Endothelial cell of umbilical vein (primary cell): ENCODE measurements at regions not wholly inside any gene's neighbourhood (a gene's known extent, or its start where the extent isn't known, plus 50 kb on each side); places are given as distances from the start of the nearest gene placed in this dataset.

Experiments used
- BruUV-seq: library from RNA; stranded (reverse); fragments of 400-500 nt; replicated peaks from 2 replicates; lab custom pipeline; 2021; lab: Mats Ljungman, UMichigan
- CTCF ChIA-PET: fragments of 300-600, 350-600 bp; sonication (Branson Sonifier 250); formaldehyde crosslinking; loops from one replicate; lab custom pipeline; 2021; ENCODE audit warnings: antibody characterized with exemption, inconsistent platforms; lab: Charles Lee
- POLR2A ChIA-PET: fragments of 300-600, 350-600 bp; sonication (Branson Sonifier 250); formaldehyde crosslinking; loops from one replicate; lab custom pipeline; 2021; ENCODE audit warnings: antibody characterized with exemption, inconsistent platforms; lab: Charles Lee
- DNase-seq: peaks from one replicate; pipeline ENCODE4 v3.0.0-alpha.2; 2011; ENCODE audit warnings: low read depth, low spot score
- FAIRE-seq: peaks from 2 replicates; lab custom pipeline; 2011; peaks lifted over from hg19 to GRCh38; lab: Jason Lieb, UNC
- H2AFZ ChIP-seq: 2 replicates; pipeline ENCODE4 v1.6.0; 2012; ENCODE audit warnings: low read depth, low read length, control low read depth, inconsistent platforms
- H3K27ac ChIP-seq: 2 replicates; pipeline ENCODE4 v1.5.1; 2011; ENCODE audit warnings: low read depth, mild to moderate bottlenecking, control low read depth, low read length, moderate library complexity; ENCODE audit not compliant: insufficient read depth
- H3K27me3 ChIP-seq, 2 experiments: 2 replicates each; pipeline versions ENCODE4 v1.6.0 to v1.6.1; 2011; ENCODE audit warnings: low read length in 2 of 2, mixed read lengths in 1 of 2; ENCODE audit not compliant: control insufficient read depth in 2 of 2, insufficient read depth in 2 of 2
- H3K36me3 ChIP-seq, 2 experiments: 2 replicates in 1 of 2; 3 replicates in 1 of 2; pipeline ENCODE4 v1.5.1; 2011; ENCODE audit warnings: low read length in 2 of 2, mild to moderate bottlenecking in 1 of 2, moderate library complexity in 1 of 2; ENCODE audit not compliant: control insufficient read depth in 2 of 2, insufficient read depth in 2 of 2; ENCODE audit errors: extremely low read depth in 1 of 2
- H3K4me1 ChIP-seq: 3 replicates; pipeline ENCODE4 v1.5.1; 2011; ENCODE audit warnings: mild to moderate bottlenecking, low read length; ENCODE audit not compliant: control insufficient read depth, insufficient read depth; ENCODE audit errors: extremely low read depth
- H3K4me2 ChIP-seq: 2 replicates; pipeline ENCODE4 v1.6.1; 2011; ENCODE audit warnings: low read length, control low read depth, mixed read lengths; ENCODE audit not compliant: insufficient read depth
- H3K4me3 ChIP-seq, 3 experiments: fragments of 200-600 bp in 1 of 3; sonication (generic), shearing (Covaris generic) in 1 of 3; replicated peaks in 1 of 3; 2 replicates each; pipeline ENCODE4 v1.5.1; 2011 to 2016; ENCODE audit warnings: control low read depth in 3 of 3, low read length in 3 of 3, mild to moderate bottlenecking in 2 of 3, inconsistent platforms in 1 of 3, low read depth in 1 of 3, moderate library complexity in 1 of 3; ENCODE audit not compliant: insufficient read depth in 1 of 3
- H3K79me2 ChIP-seq: 2 replicates; pipeline ENCODE4 v1.6.0; 2012; ENCODE audit warnings: low read length, inconsistent platforms; ENCODE audit not compliant: control insufficient read depth, insufficient read depth
- H3K9ac ChIP-seq: replicated peaks from 2 replicates; pipeline ENCODE3; 2011; ENCODE audit warnings: low read length, control low read depth; ENCODE audit not compliant: insufficient read depth; ENCODE audit errors: extremely low read depth
- H3K9me1 ChIP-seq: replicated peaks from 3 replicates; pipeline ENCODE4 v1.6.0; 2011; ENCODE audit warnings: mild to moderate bottlenecking, low read length; ENCODE audit not compliant: control insufficient read depth, insufficient read depth; ENCODE audit errors: extremely low read depth
- H3K9me3 ChIP-seq: replicated peaks from 2 replicates; pipeline ENCODE4 v1.5.1; 2012; ENCODE audit warnings: low read length, inconsistent platforms; ENCODE audit not compliant: control insufficient read depth, insufficient read depth
- H4K20me1 ChIP-seq: replicated peaks from 2 replicates; pipeline ENCODE3; 2011; ENCODE audit warnings: mild to moderate bottlenecking, low read length; ENCODE audit not compliant: control insufficient read depth, insufficient read depth; ENCODE audit errors: extremely low read depth
- CTCF ChIP-seq, 2 donors: IDR thresholded peaks; 1 replicate in 1 of 2; 2 replicates in 1 of 2; pipeline ENCODE4 v1.5.1; 2011; ENCODE audit warnings: low read length in 2 of 2, mild to moderate bottlenecking in 2 of 2, moderate library complexity in 2 of 2, control low read depth in 1 of 2, inconsistent platforms in 1 of 2, low read depth in 1 of 2; ENCODE audit not compliant: insufficient read depth in 1 of 2; ENCODE audit errors: extremely low read depth in 1 of 2
- EZH2 ChIP-seq: IDR thresholded peaks from 2 replicates; pipeline ENCODE4 v1.6.1; 2012; ENCODE audit warnings: borderline replicate concordance, low read depth, mild to moderate bottlenecking, moderate library complexity, low read length, inconsistent platforms; ENCODE audit not compliant: severe bottlenecking
- FOS ChIP-seq: IDR thresholded peaks from 2 replicates; pipeline ENCODE4 v1.6.1; 2011; ENCODE audit warnings: mild to moderate bottlenecking, low read length, moderate library complexity, borderline replicate concordance; ENCODE audit not compliant: insufficient read depth
- JUN ChIP-seq: IDR thresholded peaks from 2 replicates; pipeline ENCODE4 v1.6.1; 2011; ENCODE audit warnings: borderline replicate concordance, low read depth; ENCODE audit not compliant: insufficient read length, insufficient read depth
- MAX ChIP-seq: IDR thresholded peaks from 2 replicates; pipeline ENCODE4 v1.6.1; 2011; ENCODE audit not compliant: insufficient read depth, insufficient read length
- POLR2AphosphoS5 ChIP-seq: IDR thresholded peaks from 2 replicates; pipeline ENCODE4 v1.6.1; 2012; ENCODE audit warnings: low read depth, mild to moderate bottlenecking, control low read depth, low read length, moderate library complexity; ENCODE audit not compliant: insufficient read depth
- dilution Hi-C: fragments of 300-500 bp; cut with MboI; formaldehyde crosslinking; loops from one replicate; pipeline ENCODE4 v1.15.0; 2019; ENCODE audit warnings: low sequenced_read_pairs; ENCODE audit not compliant: extremely low pct_ligation_motif_present
- intact Hi-C: fragments of 100-400 bp; cut with micrococcal nuclease; formaldehyde crosslinking; loops from one replicate; pipeline ENCODE4 v1.10.0; 2022

GRCh38 chr3:117407317-117407716 lies 697.7 kb downstream of the TUSC7 start:
- Histone ChIP-seq H3K27me3 (no peaks in the 10 kb centered on the region), H2AFZ (no peak overlapping the region), H3K36me3 (no peaks in the 10 kb centered on the region), H3K79me2 (no peaks in the 10 kb centered on the region), H4K20me1 (no peaks in the 10 kb centered on the region), H3K9ac (no peak overlapping the region), H3K4me2 (no peak overlapping the region), H3K4me3 (no peak overlapping the region), H3K4me1 (no peaks in the 10 kb centered on the region), H3K9me1 (peaks cover 2% of the 10 kb centered on the region), H3K27ac (no peak overlapping the region), H3K9me3 (no peaks in the 10 kb centered on the region)
- FAIRE-seq (peak; percentile 12), DNase-seq (peak; percentile 40)
- dilution Hi-C loops, result no loop called here
- POLR2A ChIA-PET, result no interaction called here
- intact Hi-C loops, result loop anchor here (1.0 to 10.0 kb wide), 2 partner anchors 312 to 587 kb away; no protein-coding TSS in a partner anchor
- CTCF ChIA-PET, result interaction anchor here (0.6 to 1.6 kb wide), 18 partner anchors 9 to 1529 kb away, joined by 3 to 7 read pairs (median 4); no protein-coding TSS in a partner anchor
- BruUV-seq, result no TSS peak
- TF ChIP-seq MAX (no peak), EZH2 (no peak), CTCF (IDR thresholded peaks at IDR 0.05; ENCODE audit: extremely low read depth in 1 of 2, insufficient read depth in 1 of 2, low read depth in 1 of 2, low read length in 2 of 2) (peak; percentile 15 to 40), FOS (no peak)

- Histone ChIP-seq H3K9me1 (peaks cover 2% of the 10 kb centered on the region), H3K4me3 (no peak overlapping the region), H3K79me2 (no peaks in the 10 kb centered on the region), H2AFZ (no peak overlapping the region), H3K9me3 (no peaks in the 10 kb centered on the region), H3K27me3 (no peaks in the 10 kb centered on the region), H3K27ac (no peak overlapping the region), H3K4me1 (no peaks in the 10 kb centered on the region), H4K20me1 (no peaks in the 10 kb centered on the region), H3K9ac (no peak overlapping the region), H3K36me3 (no peaks in the 10 kb centered on the region), H3K4me2 (no peak overlapping the region)
- dilution Hi-C loops (no loop called here), intact Hi-C loops (loop anchor here (10.0 kb wide), 1 partner anchor 586 kb away; no protein-coding TSS in a partner anchor)
- CTCF ChIA-PET, result no interaction called here
- BruUV-seq, result no TSS peak
- TF ChIP-seq POLR2AphosphoS5 (no peak), CTCF (IDR thresholded peaks at IDR 0.05; ENCODE audit: extremely low read depth in 1 of 2, insufficient read depth in 1 of 2, low read depth in 1 of 2, low read length in 2 of 2) (no peak), EZH2 (no peak), JUN (no peak), FOS (no peak)
- POLR2A ChIA-PET, result no interaction called here
- FAIRE-seq (no peak), DNase-seq (no peak)
Measured at GRCh38 chr3:117408811-117409210, 699.2 kb downstream of the TUSC7 start.
